Fibroblast of lung (primary cell): ENCODE measurements at regions not wholly inside any gene's neighbourhood (a gene's known extent, or its start where the extent isn't known, plus 50 kb on each side); places are given as distances from the start of the nearest gene placed in this dataset.

Experiments
- CTCF ChIP-seq, 2 donors: IDR thresholded peaks in 1 of 2; conservative IDR thresholded peaks in 1 of 2; 1 replicate in 1 of 2; 2 replicates in 1 of 2; pipeline ENCODE4 v1.5.1; 2011 to 2012; ENCODE audit warnings: low read length in 2 of 2, control low read depth in 1 of 2, inconsistent platforms in 1 of 2, low read depth in 1 of 2, mild to moderate bottlenecking in 1 of 2
- EZH2 ChIP-seq: IDR thresholded peaks from 2 replicates; pipeline ENCODE4 v1.5.1; 2012; ENCODE audit warnings: low read length, control low read depth, mild to moderate bottlenecking; ENCODE audit errors: missing control alignments

- TF ChIP-seq CTCF (conservative IDR thresholded peaks at IDR 0.05 in 1 of 2, IDR thresholded peaks at IDR 0.05 in 1 of 2; ENCODE audit: low read depth in 1 of 2, low read length in 2 of 2) (no peak), EZH2 (no peak)
Measured at GRCh38 chr1:116231752-116232151, 120.6 kb downstream of the MAB21L3 start.
